HepG2 (cell line): ENCODE measurements at regions not wholly inside any gene's neighbourhood (a gene's known extent, or its start where the extent isn't known, plus 50 kb on each side); places are given as distances from the start of the nearest gene placed in this dataset.

Source experiments
- ATAC-seq: fragments of 200-7000 bp; cut with Tn5 transposase; 3 replicates; pipeline ENCODE4 v1.9.1; 2020; ENCODE audit warnings: mild to moderate bottlenecking, moderate library complexity
- BruUV-seq: library from RNA; stranded (reverse); fragments of 400-500 nt; replicated peaks from 2 replicates; lab custom pipeline; 2021; lab: Mats Ljungman, UMichigan
- CTCF ChIA-PET: fragments of 300-600 bp; formaldehyde crosslinking; extraction: SDS; loops from one replicate; lab custom pipeline; 2021; ENCODE audit warnings: low total read pairs, inconsistent platforms, low intra/inter-chr PET ratio; lab: Yijun Ruan, JAX
- POLR2A ChIA-PET: fragments of 350-600 bp; sonication (Branson Sonifier 250); formaldehyde crosslinking; loops from one replicate; lab custom pipeline; 2020; ENCODE audit warnings: antibody characterized with exemption, inconsistent platforms; lab: Yijun Ruan, JAX
- DNase-seq: peaks from one replicate; pipeline ENCODE4 v3.0.0-alpha.2; 2015; ENCODE audit warnings: low spot score
- FAIRE-seq: peaks from 3 replicates; lab custom pipeline; 2011; peaks lifted over from hg19 to GRCh38; lab: Jason Lieb, UNC
- H2AFZ ChIP-seq: one replicate; pipeline ENCODE4 v1.6.1; 2011; ENCODE audit warnings: low read length, inconsistent platforms
- H3K27ac ChIP-seq: fragments of 300-600 bp; 3 replicates; pipeline ENCODE4 v1.8.0; 2011; ENCODE audit warnings: mixed run types, mild to moderate bottlenecking, mixed read lengths, low read length, inconsistent platforms; ENCODE audit not compliant: insufficient read depth; ENCODE audit errors: extremely low read length
- H3K27me3 ChIP-seq, 2 experiments: fragments of 200-600 bp in 1 of 2; 2 replicates in 1 of 2; 3 replicates in 1 of 2; pipeline versions ENCODE4 v1.6.0 to v1.8.0; 2011; ENCODE audit warnings: low read length in 2 of 2, mild to moderate bottlenecking in 2 of 2, moderate library complexity in 2 of 2, inconsistent platforms in 1 of 2; ENCODE audit not compliant: insufficient read depth in 2 of 2, control insufficient read depth in 1 of 2
- H3K36me3 ChIP-seq, 2 experiments: fragments of 200-600 bp in 1 of 2; replicated peaks in 1 of 2; 2 replicates in 1 of 2; 3 replicates in 1 of 2; pipeline versions ENCODE4 v1.5.1 to v1.8.0; 2011; ENCODE audit warnings: low read length in 2 of 2, inconsistent platforms in 1 of 2; ENCODE audit not compliant: insufficient read depth in 2 of 2, control insufficient read depth in 1 of 2
- H3K4me1 ChIP-seq: 2 replicates; pipeline ENCODE4 v1.5.1; 2012; ENCODE audit warnings: low read length, inconsistent platforms; ENCODE audit not compliant: insufficient read depth
- H3K4me2 ChIP-seq: 2 replicates; pipeline ENCODE4 v1.6.0; 2011; ENCODE audit warnings: low read depth, low read length, inconsistent platforms
- H3K4me3 ChIP-seq, 3 experiments: fragments of 200-600 bp in 1 of 3; sonication (generic), shearing (Covaris generic) in 1 of 3; replicated peaks in 1 of 3; 2 replicates each; pipeline ENCODE4 v1.5.1; 2011 to 2016; ENCODE audit warnings: low read length in 3 of 3, inconsistent platforms in 2 of 3, low read depth in 2 of 3, mild to moderate bottlenecking in 2 of 3, control low read depth in 1 of 3, mixed read lengths in 1 of 3; ENCODE audit not compliant: insufficient read depth in 1 of 3
- H3K79me2 ChIP-seq: one replicate; pipeline ENCODE4 v1.6.1; 2011; ENCODE audit warnings: low read length, inconsistent platforms; ENCODE audit not compliant: insufficient read depth
- H3K9ac ChIP-seq: 2 replicates; pipeline ENCODE4 v1.6.0; 2011; ENCODE audit warnings: mild to moderate bottlenecking, low read depth, low read length, inconsistent platforms; ENCODE audit not compliant: insufficient read depth
- H3K9me3 ChIP-seq: 2 replicates; pipeline ENCODE4 v1.5.1; 2012; ENCODE audit warnings: mild to moderate bottlenecking, low read length
- H4K20me1 ChIP-seq: 2 replicates; pipeline ENCODE4 v1.6.0; 2011; ENCODE audit warnings: inconsistent platforms, mild to moderate bottlenecking, low read length, moderate library complexity; ENCODE audit not compliant: insufficient read depth
- AGO1 ChIP-seq: fragments of 200-400 bp; formaldehyde crosslinking; IDR thresholded peaks from 2 replicates; pipeline ENCODE4 v1.6.1; 2017; ENCODE audit warnings: mild to moderate bottlenecking, low read depth, low read length, moderate library complexity; ENCODE audit not compliant: poor library complexity, severe bottlenecking
- GTF2F1 ChIP-seq: fragments of 150-350 bp; IDR thresholded peaks from 2 replicates; pipeline ENCODE4 v1.6.1; 2014; ENCODE audit warnings: low read length
- KAT2B ChIP-seq: fragments of 150-350 bp; IDR thresholded peaks from 2 replicates; pipeline ENCODE4 v1.6.1; 2014; ENCODE audit warnings: low read depth, low read length, borderline replicate concordance
- MAFF ChIP-seq: IDR thresholded peaks from 2 replicates; pipeline ENCODE4 v1.6.1; 2011; ENCODE audit warnings: low read depth, low read length, improper control_type of control experiment
- MAFK ChIP-seq, 2 experiments: IDR thresholded peaks in 1 of 2; conservative IDR thresholded peaks in 1 of 2; 2 replicates each; pipeline ENCODE4 v1.6.1; 2011; ENCODE audit warnings: improper control_type of control experiment in 2 of 2, low read length in 2 of 2
- NFATC3 ChIP-seq: sonication (generic); formaldehyde crosslinking; IDR thresholded peaks from 2 replicates; pipeline ENCODE4 v1.5.1; 2020; ENCODE audit warnings: mild to moderate bottlenecking, missing genetic modification reagents
- RARG ChIP-seq: sonication (generic); formaldehyde crosslinking; IDR thresholded peaks from 2 replicates; pipeline ENCODE4 v1.4.0; 2020; ENCODE audit warnings: low read depth, mild to moderate bottlenecking, missing genetic modification reagents
- SMAD9 ChIP-seq: sonication (generic); formaldehyde crosslinking; IDR thresholded peaks from 2 replicates; pipeline ENCODE4 v1.5.1; 2020; ENCODE audit warnings: mild to moderate bottlenecking, missing genetic modification reagents
- ZNF30 ChIP-seq: sonication (generic); formaldehyde crosslinking; IDR thresholded peaks from 2 replicates; pipeline ENCODE4 v1.5.0; 2020; ENCODE audit warnings: mild to moderate bottlenecking, missing genetic modification reagents
- ZNF513 ChIP-seq: sonication (generic); formaldehyde crosslinking; conservative IDR thresholded peaks from 2 replicates; pipeline ENCODE4 v1.5.0; 2020; ENCODE audit warnings: missing genetic modification reagents
- in situ Hi-C: cut with HindIII; loops from 2 replicates; pipeline ENCODE4 v1.10.0; 2017; ENCODE audit warnings: low pct_unique_long_range_greater_than_20kb; ENCODE audit not compliant: extremely low pct_ligation_motif_present
- intact Hi-C: fragments of 100-400 bp; cut with micrococcal nuclease; formaldehyde crosslinking; loops from one replicate; pipeline ENCODE4 v1.10.0; 2022; ENCODE audit not compliant: unreplicated experiment

GRCh38 chr3:81968658-81969057, 207.2 kb upstream of the GBE1 start (continued):
- no peak for TF ChIP-seq SMAD9 (CRISPR knock-in tag)
- TF ChIP-seq KAT2B: no peak
- TF ChIP-seq ZNF513 (CRISPR knock-in tag): no peak
- TF ChIP-seq GTF2F1: no peak
- no peak for TF ChIP-seq NFATC3 (CRISPR knock-in tag)
- no peak for TF ChIP-seq RARG (CRISPR knock-in tag)

- in situ Hi-C loops (no loop called here), intact Hi-C loops (no loop called here)
- H4K20me1 ChIP-seq: no peaks in the 10 kb centered on the region
- CTCF ChIA-PET: no interaction called here
- no peak overlapping the region for H3K4me3 ChIP-seq
- no TSS peak for BruUV-seq
- H2AFZ ChIP-seq: no peak overlapping the region
- POLR2A ChIA-PET: no interaction called here
- H3K36me3 ChIP-seq: no peaks in the 10 kb centered on the region
- no peaks in the 10 kb centered on the region for H3K9me3 ChIP-seq
- FAIRE-seq (no peak), ATAC-seq (no peak), DNase-seq (no peak)
- no peaks in the 10 kb centered on the region for H3K27me3 ChIP-seq
- H3K4me2 ChIP-seq: no peak overlapping the region
- TF ChIP-seq MAFK (conservative IDR thresholded peaks at IDR 0.05 in 1 of 2, IDR thresholded peaks at IDR 0.05 in 1 of 2; ENCODE audit: low read length in 2 of 2): peak; percentile 76 to 90
- TF ChIP-seq MAFF: peak; percentile 83
- no peak for TF ChIP-seq AGO1
- TF ChIP-seq ZNF30: no peak
- no peak overlapping the region for H3K27ac ChIP-seq
- H3K79me2 ChIP-seq: no peaks in the 10 kb centered on the region
- no peaks in the 10 kb centered on the region for H3K4me1 ChIP-seq
- no peak overlapping the region for H3K9ac ChIP-seq
These were observed 205.9 kb upstream of the GBE1 start for GRCh38 chr3:81967393-81967792.
